Ovary (tissue), 3 donors: ENCODE measurements at regions not wholly inside any gene's neighbourhood (a gene's known extent, or its start where the extent isn't known, plus 50 kb on each side); places are given as distances from the start of the nearest gene placed in this dataset.

Experiments used
- EP300 ChIP-seq: sonication (generic); formaldehyde crosslinking; IDR thresholded peaks from one replicate; pipeline ENCODE4 v1.6.1; 2017; ENCODE audit warnings: antibody characterized with exemption
- POLR2A ChIP-seq: fragments of 450-650 bp; IDR thresholded peaks from one replicate; pipeline ENCODE4 v1.6.1; 2017; ENCODE audit warnings: antibody characterized with exemption, mild to moderate bottlenecking, moderate library complexity
- TF ChIP-seq, protein P1 (sequence below), 3 donors: fragments of 450-650 bp in 2 of 3; fragments of 200-600 bp in 1 of 3; IDR thresholded peaks; one replicate each; pipeline versions ENCODE4 v1.5.1 to v1.8.0; 2016 to 2022; ENCODE audit warnings: antibody characterized with exemption in 3 of 3, mild to moderate bottlenecking in 1 of 3
- donor health status: DM: no; HTN: no; CAD: no.

DNA sequence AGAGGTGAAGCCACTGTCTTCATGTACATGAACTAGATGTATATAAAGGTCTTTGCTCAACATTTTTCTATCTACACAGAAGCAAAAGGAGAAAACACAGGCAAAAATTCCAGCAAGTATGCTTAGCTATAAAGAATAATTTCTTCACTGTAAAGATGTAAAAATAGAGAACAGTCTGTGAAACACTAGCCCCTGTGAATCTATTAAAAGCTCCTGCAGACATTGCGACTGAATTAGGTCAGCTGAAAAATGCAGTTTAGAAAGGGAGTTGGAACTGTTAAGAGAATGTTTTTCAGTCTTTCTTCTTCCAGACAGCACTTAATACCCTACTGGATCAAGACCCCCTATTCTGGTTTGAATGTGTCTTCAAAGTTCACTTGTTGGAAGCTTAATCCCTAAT lies 291.5 kb downstream of the KBTBD8 start:
- TF ChIP-seq, protein P1, sequence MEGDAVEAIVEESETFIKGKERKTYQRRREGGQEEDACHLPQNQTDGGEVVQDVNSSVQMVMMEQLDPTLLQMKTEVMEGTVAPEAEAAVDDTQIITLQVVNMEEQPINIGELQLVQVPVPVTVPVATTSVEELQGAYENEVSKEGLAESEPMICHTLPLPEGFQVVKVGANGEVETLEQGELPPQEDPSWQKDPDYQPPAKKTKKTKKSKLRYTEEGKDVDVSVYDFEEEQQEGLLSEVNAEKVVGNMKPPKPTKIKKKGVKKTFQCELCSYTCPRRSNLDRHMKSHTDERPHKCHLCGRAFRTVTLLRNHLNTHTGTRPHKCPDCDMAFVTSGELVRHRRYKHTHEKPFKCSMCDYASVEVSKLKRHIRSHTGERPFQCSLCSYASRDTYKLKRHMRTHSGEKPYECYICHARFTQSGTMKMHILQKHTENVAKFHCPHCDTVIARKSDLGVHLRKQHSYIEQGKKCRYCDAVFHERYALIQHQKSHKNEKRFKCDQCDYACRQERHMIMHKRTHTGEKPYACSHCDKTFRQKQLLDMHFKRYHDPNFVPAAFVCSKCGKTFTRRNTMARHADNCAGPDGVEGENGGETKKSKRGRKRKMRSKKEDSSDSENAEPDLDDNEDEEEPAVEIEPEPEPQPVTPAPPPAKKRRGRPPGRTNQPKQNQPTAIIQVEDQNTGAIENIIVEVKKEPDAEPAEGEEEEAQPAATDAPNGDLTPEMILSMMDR (IDR thresholded peaks at IDR 0.05), result no peak
- TF ChIP-seq POLR2A (no peak), EP300 (no peak)
